D721Med (cell line): ENCODE measurements at regions not wholly inside any gene's neighbourhood (a gene's known extent, or its start where the extent isn't known, plus 50 kb on each side); places are given as distances from the start of the nearest gene placed in this dataset.

Experiments used
- DNase-seq: peaks from one replicate; pipeline ENCODE4 v3.0.0; 2011; ENCODE audit warnings: low spot score; ENCODE audit not compliant: insufficient read length
- FAIRE-seq: peaks from 2 replicates; lab custom pipeline; 2011; peaks lifted over from hg19 to GRCh38; lab: Jason Lieb, UNC
- CTCF ChIP-seq: IDR thresholded peaks from 2 replicates; pipeline ENCODE4 v1.5.1; 2012; ENCODE audit warnings: mild to moderate bottlenecking, control low read depth; ENCODE audit not compliant: insufficient read depth; ENCODE audit errors: missing control alignments

- no peak for TF ChIP-seq CTCF
- FAIRE-seq (no peak), DNase-seq (no peak)
Measured at GRCh38 chr5:126335886-126336285, 87.3 kb upstream of the GRAMD2B start.

- no peak for FAIRE-seq
- no peak for DNase-seq
- no peak for TF ChIP-seq CTCF
Measured at GRCh38 chr5:126338635-126339034, 84.6 kb upstream of the GRAMD2B start.

GRCh38 chr5:126339215-126339805 is 83.9 kb upstream of the GRAMD2B start:
- no peak for DNase-seq
- TF ChIP-seq CTCF, result peak; percentile 86
- FAIRE-seq, result peak; percentile 93

GRCh38 chr5:126341906-126342630 is 81.1 kb upstream of the GRAMD2B start:
- no peak for FAIRE-seq
- no peak for DNase-seq
- TF ChIP-seq CTCF, result no peak

- DNase-seq (no peak), FAIRE-seq (no peak)
- TF ChIP-seq CTCF, result no peak
Measured at GRCh38 chr5:126348855-126349635, 74.2 kb upstream of the GRAMD2B start.

GRCh38 chr5:126351153-126351552 is 72.1 kb upstream of the GRAMD2B start:
- no peak for DNase-seq
- TF ChIP-seq CTCF, result no peak
- FAIRE-seq, result no peak
